DND-41 (cell line): ENCODE measurements at regions not wholly inside any gene's neighbourhood (a gene's known extent, or its start where the extent isn't known, plus 50 kb on each side); places are given as distances from the start of the nearest gene placed in this dataset.

Experiments
- ATAC-seq: fragments of 200-7000 bp; cut with Tn5 transposase; 3 replicates; pipeline ENCODE4 v1.9.1; 2021; ENCODE audit warnings: low read depth; ENCODE audit not compliant: insufficient read depth
- DNase-seq: peaks from one replicate; pipeline ENCODE4 v3.0.0-alpha.2; 2020
- H2AFZ ChIP-seq: 2 replicates; pipeline ENCODE4 v1.6.0; 2012; ENCODE audit warnings: low read depth, low read length
- H3K27ac ChIP-seq: 2 replicates; pipeline ENCODE4 v1.5.1; 2012; ENCODE audit warnings: low read length, inconsistent platforms
- H3K27me3 ChIP-seq: fragments of 200-600 bp; sonication (generic); 2 replicates; pipeline ENCODE4 v1.6.0; 2012; ENCODE audit warnings: low read length, mild to moderate bottlenecking, inconsistent platforms; ENCODE audit not compliant: insufficient read depth, poor library complexity
- H3K36me3 ChIP-seq: 2 replicates; pipeline ENCODE4 v1.5.1; 2012; ENCODE audit warnings: low read length, inconsistent platforms; ENCODE audit not compliant: insufficient read depth
- H3K4me1 ChIP-seq: 2 replicates; pipeline ENCODE4 v1.5.1; 2012; ENCODE audit warnings: mild to moderate bottlenecking, low read length; ENCODE audit not compliant: insufficient read depth
- H3K4me2 ChIP-seq: 2 replicates; pipeline ENCODE4 v1.6.0; 2012; ENCODE audit warnings: mild to moderate bottlenecking, moderate library complexity, low read length, inconsistent platforms; ENCODE audit not compliant: insufficient read depth
- H3K4me3 ChIP-seq, 2 experiments: fragments of 200-600 bp in 1 of 2; shearing (Covaris generic) in 1 of 2; 2 replicates each; pipeline ENCODE4 v1.5.1; 2012 to 2016; ENCODE audit warnings: inconsistent platforms in 2 of 2, low read length in 2 of 2, mild to moderate bottlenecking in 2 of 2, low read depth in 1 of 2, moderate library complexity in 1 of 2
- H3K79me2 ChIP-seq: 2 replicates; pipeline ENCODE4 v1.6.0; 2012; ENCODE audit warnings: low read length, inconsistent platforms; ENCODE audit not compliant: insufficient read depth
- H3K9ac ChIP-seq: 2 replicates; pipeline ENCODE4 v1.6.0; 2012; ENCODE audit warnings: low read depth, mild to moderate bottlenecking, inconsistent platforms, low read length, moderate library complexity
- H3K9me3 ChIP-seq: 2 replicates; pipeline ENCODE4 v1.5.1; 2012; ENCODE audit warnings: low read length, moderate library complexity, mild to moderate bottlenecking, inconsistent platforms; ENCODE audit not compliant: insufficient read depth, severe bottlenecking
- H4K20me1 ChIP-seq: 2 replicates; pipeline ENCODE4 v1.6.0; 2012; ENCODE audit warnings: low read length; ENCODE audit not compliant: insufficient read depth
- CTCF ChIP-seq: IDR thresholded peaks from 2 replicates; pipeline ENCODE4 v1.5.1; 2012; ENCODE audit warnings: borderline replicate concordance, low read length, moderate library complexity, mild to moderate bottlenecking; ENCODE audit not compliant: poor library complexity, severe bottlenecking; ENCODE audit errors: extremely low read depth
- EZH2 ChIP-seq: IDR thresholded peaks from 3 replicates; pipeline ENCODE4 v1.6.1; 2012; ENCODE audit warnings: borderline replicate concordance, low read depth, mild to moderate bottlenecking, moderate library complexity, low read length, inconsistent platforms; ENCODE audit not compliant: severe bottlenecking

DNA sequence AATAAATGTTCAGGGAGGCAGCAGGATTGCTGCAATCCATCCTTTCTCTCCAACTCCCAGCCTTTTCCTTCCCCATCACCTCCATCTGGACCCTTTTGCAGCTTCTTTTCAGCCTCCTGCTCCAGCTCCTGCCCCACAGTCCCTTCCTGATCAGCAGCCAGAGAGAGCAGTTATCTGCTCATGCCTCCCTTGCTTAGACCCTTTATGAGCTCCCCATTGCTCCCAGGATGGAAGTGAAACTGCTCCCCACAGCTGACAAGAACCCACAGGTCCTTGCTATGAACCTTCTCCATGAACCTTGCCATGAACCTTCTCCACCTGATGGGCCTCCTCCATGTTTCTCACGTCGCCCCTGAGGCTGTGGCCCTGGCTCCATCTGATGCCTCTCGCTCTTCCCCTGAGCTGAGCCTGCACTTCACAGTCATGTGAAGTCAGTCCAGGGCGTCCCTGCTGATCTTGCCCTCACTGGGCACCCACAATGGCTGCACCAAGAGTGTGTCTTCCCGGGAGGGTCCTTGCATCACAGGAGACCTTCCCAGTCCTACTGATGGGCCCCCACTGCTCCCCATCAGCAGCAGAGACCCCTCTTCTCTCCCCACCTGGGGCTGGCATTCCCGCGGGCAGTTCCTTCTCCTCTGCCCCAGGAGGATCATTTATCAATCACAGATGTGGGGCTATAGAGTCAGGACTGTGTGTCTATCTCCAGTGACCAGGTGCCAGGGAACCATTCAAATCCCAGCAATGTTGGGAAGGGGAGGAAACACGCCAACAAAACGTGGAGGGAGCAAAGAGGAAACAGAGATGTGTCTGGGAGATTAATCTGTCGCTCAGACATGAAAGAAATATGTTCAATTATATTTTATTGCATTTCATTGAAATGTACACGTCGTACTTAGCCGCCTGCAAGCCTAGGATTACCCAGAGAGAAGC is 73.1 kb downstream of the MATN1 start:
- no peak for TF ChIP-seq EZH2

DNA sequence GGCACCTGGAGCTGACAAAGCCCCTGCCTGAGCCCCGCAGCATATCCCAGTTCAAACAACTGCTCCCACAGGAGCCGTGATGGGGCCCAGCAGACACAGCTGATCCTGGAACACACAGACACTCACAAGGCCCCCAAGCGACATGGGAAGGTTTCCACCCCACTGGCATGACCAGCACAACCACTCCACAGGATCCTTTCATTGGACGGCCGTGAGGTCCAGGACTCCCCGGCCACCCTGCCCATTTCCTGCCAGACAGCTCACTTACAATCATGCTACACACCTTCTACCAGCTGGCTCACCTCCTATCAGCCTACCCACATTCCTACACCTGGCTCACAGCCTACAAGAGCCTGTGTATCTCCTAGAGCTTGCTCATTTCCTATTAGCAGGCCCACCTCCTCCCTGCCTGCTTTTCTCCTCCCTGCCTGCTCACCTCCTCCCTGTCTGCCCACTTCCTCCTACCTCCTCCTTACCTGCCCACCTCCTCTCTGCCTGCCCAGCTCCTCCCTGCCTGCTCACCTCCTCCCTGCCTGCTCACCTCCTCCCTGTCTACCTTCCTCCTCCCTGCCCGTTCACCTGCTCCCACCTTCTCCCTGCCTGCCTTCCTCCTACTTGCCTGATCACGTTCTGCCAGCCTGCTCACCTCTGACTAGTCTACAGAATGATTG is 73.9 kb downstream of the MATN1 start:
- Histone ChIP-seq H3K27ac (no peak overlapping the region), H3K4me1 (no peaks in the 10 kb centered on the region), H3K4me2 (no peak overlapping the region), H3K9me3 (no peaks in the 10 kb centered on the region), H2AFZ (no peak overlapping the region), H3K4me3 (no peak overlapping the region), H4K20me1 (no peaks in the 10 kb centered on the region), H3K36me3 (no peaks in the 10 kb centered on the region), H3K79me2 (no peaks in the 10 kb centered on the region), H3K27me3 (peaks cover 19% of the 10 kb centered on the region), H3K9ac (no peak overlapping the region)
- DNase-seq, result no peak
- no peak for ATAC-seq
- TF ChIP-seq CTCF (no peak), EZH2 (no peak)

More for the DNA sequence above, 73.1 kb downstream of the MATN1 start:
- peaks cover 2% of the 10 kb centered on the region for H3K9me3 ChIP-seq
- DNase-seq, result no peak
- peaks cover 19% of the 10 kb centered on the region for H3K27me3 ChIP-seq
- H3K4me2 ChIP-seq, result no peak overlapping the region
- H3K36me3 ChIP-seq, result no peaks in the 10 kb centered on the region
- no peaks in the 10 kb centered on the region for H3K4me1 ChIP-seq
- no peak overlapping the region for H3K4me3 ChIP-seq
- no peak overlapping the region for H3K9ac ChIP-seq
- H3K79me2 ChIP-seq, result no peaks in the 10 kb centered on the region
- no peak overlapping the region for H3K27ac ChIP-seq
- no peak for ATAC-seq
- H4K20me1 ChIP-seq, result no peaks in the 10 kb centered on the region
- H2AFZ ChIP-seq, result no peak overlapping the region

GRCh38 chr1:30648408-30649000 is 74.9 kb downstream of the MATN1 start:
- no peak overlapping the region for H3K9ac ChIP-seq
- H3K4me3 ChIP-seq, result no peak overlapping the region
- peaks cover 24% of the 10 kb centered on the region for H3K27me3 ChIP-seq
- H3K27ac ChIP-seq, result no peak overlapping the region
- TF ChIP-seq CTCF, result no peak
- no peak for TF ChIP-seq EZH2
- DNase-seq, result no peak
- H2AFZ ChIP-seq, result no peak overlapping the region
- no peaks in the 10 kb centered on the region for H4K20me1 ChIP-seq
- no peak overlapping the region for H3K4me2 ChIP-seq
- H3K4me1 ChIP-seq, result no peaks in the 10 kb centered on the region
- H3K9me3 ChIP-seq, result no peaks in the 10 kb centered on the region
- H3K79me2 ChIP-seq, result no peaks in the 10 kb centered on the region
- ATAC-seq, result no peak
- no peaks in the 10 kb centered on the region for H3K36me3 ChIP-seq

- Histone ChIP-seq H3K4me3 (no peak overlapping the region), H4K20me1 (no peaks in the 10 kb centered on the region), H3K36me3 (no peaks in the 10 kb centered on the region), H3K9me3 (no peaks in the 10 kb centered on the region), H3K79me2 (no peaks in the 10 kb centered on the region), H2AFZ (no peak overlapping the region), H3K4me1 (no peaks in the 10 kb centered on the region), H3K27me3 (peaks cover 24% of the 10 kb centered on the region), H3K27ac (no peak overlapping the region), H3K9ac (no peak overlapping the region), H3K4me2 (no peak overlapping the region)
- DNase-seq (no peak), ATAC-seq (no peak)
- TF ChIP-seq EZH2 (no peak), CTCF (no peak)
These were observed 77.6 kb downstream of the MATN1 start for GRCh38 chr1:30645807-30646206.
